SU-DHL-6 (cell line): ENCODE measurements at regions not wholly inside any gene's neighbourhood (a gene's known extent, or its start where the extent isn't known, plus 50 kb on each side); places are given as distances from the start of the nearest gene placed in this dataset.

Experiments
- H2AFZ ChIP-seq: fragments of 200-600 bp; sonication (generic); 2 replicates; pipeline ENCODE4 v1.6.1; 2014; ENCODE audit warnings: low read depth, mild to moderate bottlenecking, moderate library complexity, mixed read lengths, antibody characterized with exemption, low read length; ENCODE audit not compliant: severe bottlenecking
- H3F3A ChIP-seq: fragments of 200-600 bp; shearing (Covaris generic); 2 replicates; pipeline ENCODE4 v1.6.0; 2016; ENCODE audit warnings: antibody characterized with exemption, mild to moderate bottlenecking; ENCODE audit not compliant: insufficient read depth
- H3K27ac ChIP-seq: fragments of 200-600 bp; sonication (generic); 2 replicates; pipeline ENCODE4 v1.5.1; 2016; ENCODE audit warnings: low read depth, mild to moderate bottlenecking, low read length, moderate library complexity, mixed read lengths
- H3K27me3 ChIP-seq: fragments of 200-600 bp; sonication (generic), shearing (Covaris generic); 2 replicates; pipeline ENCODE4 v1.6.0; 2014; ENCODE audit warnings: mild to moderate bottlenecking, low read length
- H3K36me3 ChIP-seq: fragments of 200-600 bp; sonication (generic); 2 replicates; pipeline ENCODE4 v1.6.1; 2014; ENCODE audit warnings: mild to moderate bottlenecking, low read length, mixed read lengths
- H3K4me2 ChIP-seq: fragments of 300-600, 200-600 bp; shearing (Covaris generic), sonication (generic); 2 replicates; pipeline ENCODE4 v1.6.0; 2014; ENCODE audit warnings: low read length, low read depth, mild to moderate bottlenecking; ENCODE audit not compliant: poor library complexity, severe bottlenecking
- H3K4me3 ChIP-seq: fragments of 200-600 bp; sonication (generic); 2 replicates; pipeline ENCODE4 v1.5.1; 2014; ENCODE audit warnings: antibody characterized with exemption, low read length, mild to moderate bottlenecking, mixed read lengths; ENCODE audit not compliant: insufficient read depth, poor library complexity, severe bottlenecking
- H3K79me2 ChIP-seq: fragments of 200-600 bp; sonication (generic); 2 replicates; pipeline ENCODE4 v1.6.1; 2014; ENCODE audit warnings: mild to moderate bottlenecking, low read length, moderate library complexity; ENCODE audit not compliant: insufficient read depth
- H3K9ac ChIP-seq: fragments of 200-600 bp; sonication (generic); 2 replicates; pipeline ENCODE4 v1.7.0; 2014; ENCODE audit warnings: mild to moderate bottlenecking, low read length
- H3K9me2 ChIP-seq: fragments of 200-600 bp; sonication (generic); replicated peaks from 2 replicates; pipeline ENCODE4 v1.6.1; 2014; ENCODE audit warnings: low read length; ENCODE audit not compliant: insufficient read depth
- H3K9me3 ChIP-seq: fragments of 200-600 bp; sonication (generic); 2 replicates; pipeline ENCODE4 v1.6.1; 2014; ENCODE audit warnings: low read length, mixed read lengths; ENCODE audit not compliant: insufficient read depth
- H4K20me1 ChIP-seq: fragments of 200-600 bp; sonication (generic); 2 replicates; pipeline ENCODE4 v1.6.1; 2014; ENCODE audit warnings: low read depth, mild to moderate bottlenecking, antibody characterized with exemption, low read length, moderate library complexity, mixed read lengths
- CTCF ChIP-seq: fragments of 200-600 bp; sonication (generic); IDR thresholded peaks from one replicate; pipeline ENCODE4 v1.5.1; 2017; ENCODE audit warnings: antibody characterized with exemption, mild to moderate bottlenecking, low read length, moderate library complexity; ENCODE audit not compliant: insufficient read depth, poor library complexity, severe bottlenecking
- EZH2phosphoT487 ChIP-seq: fragments of 200-600 bp; sonication (generic), shearing (Covaris generic); conservative IDR thresholded peaks from 2 replicates; pipeline ENCODE4 v1.6.1; 2018; ENCODE audit warnings: mild to moderate bottlenecking, antibody characterized with exemption, low read length, moderate library complexity, mixed read lengths

- H3K79me2 ChIP-seq: no peaks in the 10 kb centered on the region
- TF ChIP-seq CTCF (no peak), EZH2phosphoT487 (no peak)
- H3K9ac ChIP-seq: no peak overlapping the region
- H4K20me1 ChIP-seq: no peaks in the 10 kb centered on the region
- H3K4me2 ChIP-seq: no peak overlapping the region
- H3K9me2 ChIP-seq: no peaks in the 10 kb centered on the region
- no peaks in the 10 kb centered on the region for H3F3A ChIP-seq
- no peaks in the 10 kb centered on the region for H3K9me3 ChIP-seq
- no peaks in the 10 kb centered on the region for H3K36me3 ChIP-seq
- no peak overlapping the region for H3K27ac ChIP-seq
- no peak overlapping the region for H2AFZ ChIP-seq
- H3K27me3 ChIP-seq: no peaks in the 10 kb centered on the region
- no peak overlapping the region for H3K4me3 ChIP-seq
These were observed 134.2 kb upstream of the EYA4 start for GRCh38 chr6:133106934-133107333.

- TF ChIP-seq EZH2phosphoT487: no peak
- no peak for TF ChIP-seq CTCF
- Histone ChIP-seq H3K79me2 (no peaks in the 10 kb centered on the region), H3K27me3 (no peaks in the 10 kb centered on the region), H3K4me2 (no peak overlapping the region), H3K27ac (no peak overlapping the region), H2AFZ (no peak overlapping the region), H3K9me3 (no peaks in the 10 kb centered on the region), H3K9me2 (no peaks in the 10 kb centered on the region), H4K20me1 (no peaks in the 10 kb centered on the region), H3K36me3 (no peaks in the 10 kb centered on the region), H3K9ac (no peak overlapping the region), H3K4me3 (no peak overlapping the region), H3F3A (no peaks in the 10 kb centered on the region)
These were observed 132.7 kb upstream of the EYA4 start for GRCh38 chr6:133108419-133108818.

GRCh38 chr6:133114973-133115372 lies 126.2 kb upstream of the EYA4 start:
- no peaks in the 10 kb centered on the region for H4K20me1 ChIP-seq
- H2AFZ ChIP-seq: no peak overlapping the region
- no peak overlapping the region for H3K4me3 ChIP-seq
- H3K36me3 ChIP-seq: no peaks in the 10 kb centered on the region
- no peak overlapping the region for H3K4me2 ChIP-seq
- no peaks in the 10 kb centered on the region for H3K27me3 ChIP-seq
- H3K9me3 ChIP-seq: no peaks in the 10 kb centered on the region
- no peak for TF ChIP-seq EZH2phosphoT487
- no peak for TF ChIP-seq CTCF
- H3F3A ChIP-seq: no peaks in the 10 kb centered on the region
- no peak overlapping the region for H3K27ac ChIP-seq
- no peaks in the 10 kb centered on the region for H3K9me2 ChIP-seq
- no peak overlapping the region for H3K9ac ChIP-seq
- H3K79me2 ChIP-seq: no peaks in the 10 kb centered on the region

GRCh38 chr6:133115946-133116345 lies 125.2 kb upstream of the EYA4 start:
- Histone ChIP-seq H3K27me3 (no peaks in the 10 kb centered on the region), H3F3A (no peaks in the 10 kb centered on the region), H3K36me3 (no peaks in the 10 kb centered on the region), H4K20me1 (no peaks in the 10 kb centered on the region), H2AFZ (no peak overlapping the region), H3K27ac (no peak overlapping the region), H3K9me2 (no peaks in the 10 kb centered on the region), H3K4me2 (no peak overlapping the region), H3K9me3 (no peaks in the 10 kb centered on the region), H3K4me3 (no peak overlapping the region), H3K9ac (no peak overlapping the region), H3K79me2 (no peaks in the 10 kb centered on the region)
- TF ChIP-seq CTCF: no peak
- TF ChIP-seq EZH2phosphoT487: no peak
